Stimulated activated CD4-positive, alpha-beta T cell treated with anti-CD3 and anti-CD28 coated beads, Interleukin-4, amount 100 ng/mL, for 48 hours (primary cell): ENCODE measurements at regions not wholly inside any gene's neighbourhood (a gene's known extent, or its start where the extent isn't known, plus 50 kb on each side); places are given as distances from the start of the nearest gene placed in this dataset.
"Not testable (repeated sequence)": the region's sequence is repeated elsewhere in the genome, so short reads cannot be mapped to it uniquely, and the experiment has no call there.

Experiments used
- DNase-seq, 2 donors: peaks; one replicate each; pipeline ENCODE4 v3.0.0-alpha.2; 2020; ENCODE audit warnings: low read depth in 2 of 2

- not testable (repeated sequence) for DNase-seq
Observed at GRCh38 chr13:18322821-18323220, 858.8 kb downstream of the TUBA3C start.

- not testable (repeated sequence) for DNase-seq
Observed at GRCh38 chr13:18319653-18320052, 862.0 kb downstream of the TUBA3C start.

GRCh38 chr13:18303240-18303813 is 878.3 kb downstream of the TUBA3C start:
- DNase-seq: not testable (repeated sequence)

GRCh38 chr13:18300968-18301367 is 880.7 kb downstream of the TUBA3C start:
- DNase-seq: not testable (repeated sequence)

GRCh38 chr13:18297359-18297758 is 884.3 kb downstream of the TUBA3C start:
- DNase-seq: not testable (repeated sequence)

GRCh38 chr13:18296617-18297016 is 885.0 kb downstream of the TUBA3C start:
- DNase-seq: not testable (repeated sequence)

GRCh38 chr13:18294311-18294710 is 887.3 kb downstream of the TUBA3C start:
- DNase-seq: not testable (repeated sequence)

- DNase-seq: not testable (repeated sequence)
Observed at GRCh38 chr13:18286848-18287247, 894.8 kb downstream of the TUBA3C start.

- DNase-seq: not testable (repeated sequence)
Observed at GRCh38 chr13:18285663-18286062, 896.0 kb downstream of the TUBA3C start.

GRCh38 chr13:18284040-18284439 is 897.6 kb downstream of the TUBA3C start:
- not testable (repeated sequence) for DNase-seq

GRCh38 chr13:18281829-18282597 is 899.6 kb downstream of the TUBA3C start:
- not testable (repeated sequence) for DNase-seq

- DNase-seq: not testable (repeated sequence)
Observed at GRCh38 chr13:18280904-18281828, 900.5 kb downstream of the TUBA3C start.

- DNase-seq: not testable (repeated sequence)
Observed at GRCh38 chr13:18279971-18280370, 901.7 kb downstream of the TUBA3C start.

- not testable (repeated sequence) for DNase-seq
Observed at GRCh38 chr13:18277372-18277771, 904.3 kb downstream of the TUBA3C start.

GRCh38 chr13:18276280-18276679 is 905.3 kb downstream of the TUBA3C start:
- DNase-seq: not testable (repeated sequence)

GRCh38 chr13:18273785-18274514 is 907.7 kb downstream of the TUBA3C start:
- not testable (repeated sequence) for DNase-seq

- DNase-seq: not testable (repeated sequence)
Observed at GRCh38 chr13:18258801-18259419, 922.7 kb downstream of the TUBA3C start.

- DNase-seq: not testable (repeated sequence)
Observed at GRCh38 chr13:18257686-18258085, 923.9 kb downstream of the TUBA3C start.

- not testable (repeated sequence) for DNase-seq
Observed at GRCh38 chr13:18252848-18253247, 928.8 kb downstream of the TUBA3C start.

GRCh38 chr13:18248533-18249240 is 932.9 kb downstream of the TUBA3C start:
- not testable (repeated sequence) for DNase-seq
